GM23248 (cell line): ENCODE measurements at regions not wholly inside any gene's neighbourhood (a gene's known extent, or its start where the extent isn't known, plus 50 kb on each side); places are given as distances from the start of the nearest gene placed in this dataset.

Source experiments
- DNase-seq: peaks from one replicate; pipeline ENCODE4 v3.0.0-alpha.2; 2015
- H2AFZ ChIP-seq: fragments of 200-600 bp; sonication (generic); 2 replicates; pipeline ENCODE4 v1.6.1; 2016; ENCODE audit warnings: antibody characterized with exemption
- H3F3A ChIP-seq: fragments of 200-600 bp; sonication (generic); 2 replicates; pipeline ENCODE4 v1.6.1; 2016; ENCODE audit warnings: mild to moderate bottlenecking, antibody characterized with exemption, mixed run types; ENCODE audit not compliant: insufficient read depth
- H3K27ac ChIP-seq: fragments of 200-600 bp; sonication (generic); 2 replicates; pipeline ENCODE4 v1.5.1; 2016; ENCODE audit warnings: mild to moderate bottlenecking
- H3K27me3 ChIP-seq: fragments of 200-600 bp; sonication (generic); replicated peaks from 2 replicates; pipeline ENCODE4 v1.6.1; 2016; ENCODE audit warnings: mild to moderate bottlenecking; ENCODE audit not compliant: insufficient read depth
- H3K36me3 ChIP-seq: fragments of 200-600 bp; sonication (generic); 2 replicates; pipeline ENCODE4 v1.6.1; 2016; ENCODE audit warnings: low read depth, mild to moderate bottlenecking
- H3K4me1 ChIP-seq: fragments of 200-600 bp; sonication (generic); 2 replicates; pipeline ENCODE4 v1.6.1; 2016; ENCODE audit warnings: mild to moderate bottlenecking; ENCODE audit not compliant: insufficient read depth
- H3K4me2 ChIP-seq: fragments of 200-600 bp; sonication (generic); one replicate; pipeline ENCODE4 v1.6.1; 2016; ENCODE audit warnings: mild to moderate bottlenecking; ENCODE audit not compliant: unreplicated experiment
- H3K4me3 ChIP-seq: fragments of 200-600 bp; sonication (generic); 2 replicates; pipeline ENCODE4 v1.5.1; 2016; ENCODE audit warnings: mild to moderate bottlenecking
- H3K79me2 ChIP-seq: fragments of 200-600 bp; sonication (generic); 2 replicates; pipeline ENCODE4 v1.6.1; 2016; ENCODE audit warnings: mild to moderate bottlenecking; ENCODE audit not compliant: insufficient read depth
- H3K9ac ChIP-seq: fragments of 200-600 bp; sonication (generic); 2 replicates; pipeline ENCODE4 v1.6.1; 2016; ENCODE audit warnings: mild to moderate bottlenecking
- H3K9me2 ChIP-seq: fragments of 200-600 bp; sonication (generic); 2 replicates; pipeline ENCODE4 v1.6.1; 2016; ENCODE audit warnings: mixed run types, mild to moderate bottlenecking, moderate library complexity; ENCODE audit not compliant: insufficient read depth
- H3K9me3 ChIP-seq: fragments of 200-600 bp; sonication (generic); one replicate; pipeline ENCODE4 v1.6.1; 2017; ENCODE audit warnings: low read depth
- H4K20me1 ChIP-seq: fragments of 200-600 bp; sonication (generic); 2 replicates; pipeline ENCODE4 v1.6.0; 2016; ENCODE audit not compliant: insufficient read depth
- EZH2 ChIP-seq: fragments of 200-600 bp; sonication (generic); IDR thresholded peaks from 2 replicates; pipeline ENCODE4 v1.6.1; 2018; ENCODE audit warnings: antibody characterized with exemption, mild to moderate bottlenecking; ENCODE audit not compliant: insufficient read depth, poor library complexity, severe bottlenecking
- EZH2phosphoT487 ChIP-seq: fragments of 200-600 bp; sonication (generic); IDR thresholded peaks from 2 replicates; pipeline ENCODE4 v1.6.1; 2018; ENCODE audit warnings: antibody characterized with exemption, moderate library complexity, mild to moderate bottlenecking, low read depth; ENCODE audit not compliant: insufficient read depth
- WGBS, 2 experiments: methylation state at CpG; one replicate each; pipeline ENCODE4 v1.1.6; 2015 to 2017; ENCODE audit warnings: low lambda C conversion rate in 2 of 2, low coverage in 1 of 2; ENCODE audit errors: missing lambda C conversion rate in 2 of 2; 5-methylcytosine and 5-hydroxymethylcytosine counted together
- in situ Hi-C: fragments of 300-500 bp; cut with MboI; formaldehyde crosslinking; loops from 2 replicates; pipeline ENCODE4 v1.15.0; 2020

GRCh38 chr1:242877743-242878142 is 353.2 kb upstream of the PLD5 start:
- Histone ChIP-seq H3K4me3 (no peak overlapping the region), H3K4me1 (no peaks in the 10 kb centered on the region), H3F3A (no peaks in the 10 kb centered on the region), H3K79me2 (no peaks in the 10 kb centered on the region), H3K9ac (no peak overlapping the region), H3K4me2 (no peak overlapping the region), H4K20me1 (no peaks in the 10 kb centered on the region), H3K27me3 (no peaks in the 10 kb centered on the region), H3K36me3 (no peaks in the 10 kb centered on the region), H3K9me2 (no peaks in the 10 kb centered on the region), H2AFZ (no peak overlapping the region), H3K27ac (no peak overlapping the region), H3K9me3 (no peaks in the 10 kb centered on the region)
- no peak for DNase-seq
- no peak for TF ChIP-seq EZH2phosphoT487
- no peak for TF ChIP-seq EZH2
- in situ Hi-C loops = no loop called here

DNA sequence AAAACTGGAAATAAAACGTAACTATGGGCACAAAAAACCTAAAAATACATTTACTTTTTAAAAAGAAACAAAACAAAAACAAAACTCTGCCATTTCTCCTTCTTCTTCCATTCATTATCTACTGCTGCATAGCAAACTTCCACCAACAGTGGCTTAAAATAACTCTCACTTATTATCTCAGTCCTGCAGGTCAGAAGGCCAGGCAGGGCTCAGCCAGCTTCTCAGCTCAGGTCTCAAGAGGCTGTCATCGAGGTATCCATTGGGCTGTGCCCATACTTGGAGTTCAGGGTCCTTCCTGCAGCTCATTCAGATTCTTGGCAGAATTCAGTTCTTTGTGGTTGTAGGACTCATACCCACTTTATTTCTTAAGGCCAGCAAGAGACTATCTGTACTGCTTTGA is 352.7 kb upstream of the PLD5 start:
- H4K20me1 ChIP-seq = no peaks in the 10 kb centered on the region
- 2 to 4% methylated on average over 2 of the region's 2 CpGs for WGBS, 2 experiments
- no peaks in the 10 kb centered on the region for H3K27me3 ChIP-seq
- H3K36me3 ChIP-seq = no peaks in the 10 kb centered on the region
- in situ Hi-C loops = no loop called here
- H3K9me3 ChIP-seq = no peaks in the 10 kb centered on the region
- no peak overlapping the region for H3K4me3 ChIP-seq
- H3K27ac ChIP-seq = no peak overlapping the region
- H3F3A ChIP-seq = no peaks in the 10 kb centered on the region
- H3K9me2 ChIP-seq = no peaks in the 10 kb centered on the region
- H3K4me2 ChIP-seq = no peak overlapping the region
- no peaks in the 10 kb centered on the region for H3K4me1 ChIP-seq
- DNase-seq = no peak
- TF ChIP-seq EZH2phosphoT487 (no peak), EZH2 (no peak)
- H3K9ac ChIP-seq = no peak overlapping the region
- H2AFZ ChIP-seq = no peak overlapping the region
- no peaks in the 10 kb centered on the region for H3K79me2 ChIP-seq

DNA sequence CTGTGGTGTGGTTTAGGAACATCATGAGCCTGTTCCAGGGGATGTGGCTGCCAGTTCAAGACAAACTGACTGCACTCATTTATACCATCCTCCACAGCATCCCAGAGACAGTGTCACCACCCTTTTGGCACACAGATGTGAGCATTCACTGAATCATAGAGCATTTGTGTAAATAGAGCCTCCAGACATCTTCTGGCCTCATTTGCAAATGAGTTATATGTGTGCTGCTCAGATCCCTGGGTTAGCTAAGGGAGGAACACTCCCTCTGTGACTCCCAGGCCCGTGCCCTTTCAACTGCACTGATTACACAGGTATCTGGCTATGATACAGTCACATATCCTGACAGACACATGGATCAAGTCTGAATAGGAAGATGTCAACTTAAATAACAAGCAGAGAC is 351.5 kb upstream of the PLD5 start:
- Histone ChIP-seq H4K20me1 (no peaks in the 10 kb centered on the region), H3K4me3 (no peak overlapping the region), H3K27me3 (no peaks in the 10 kb centered on the region), H3K9me2 (no peaks in the 10 kb centered on the region), H3K79me2 (no peaks in the 10 kb centered on the region), H3K4me2 (no peak overlapping the region), H3K9ac (no peak overlapping the region), H3K27ac (no peak overlapping the region), H3K9me3 (no peaks in the 10 kb centered on the region), H3F3A (no peaks in the 10 kb centered on the region), H2AFZ (no peak overlapping the region), H3K36me3 (no peaks in the 10 kb centered on the region), H3K4me1 (no peaks in the 10 kb centered on the region)
- WGBS, 2 experiments = 4 to 13% methylated on average over 1 of the region's 1 CpG
- in situ Hi-C loops = no loop called here
- TF ChIP-seq EZH2 = no peak
- no peak for TF ChIP-seq EZH2phosphoT487
- no peak for DNase-seq

DNA sequence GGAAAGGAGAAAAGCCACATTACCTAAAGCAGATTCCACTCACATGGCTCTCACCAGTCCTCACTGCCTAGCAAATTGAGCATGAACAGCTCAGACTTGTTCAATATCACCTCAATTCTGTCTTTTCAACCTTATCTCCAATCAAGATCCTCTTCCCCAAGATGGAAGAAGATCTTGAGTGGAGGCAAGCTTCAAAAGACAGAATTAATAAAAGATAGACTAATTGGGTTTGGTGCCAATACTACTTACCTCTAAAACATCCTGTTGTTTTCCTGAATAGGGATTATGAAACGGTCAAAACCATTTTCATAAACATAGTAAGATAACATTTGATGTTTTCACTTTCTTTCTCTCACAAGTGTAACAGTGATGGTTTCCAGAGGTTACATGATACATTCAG is 349.2 kb upstream of the PLD5 start:
- Histone ChIP-seq H3K79me2 (no peaks in the 10 kb centered on the region), H3K9me3 (no peaks in the 10 kb centered on the region), H3K9me2 (no peaks in the 10 kb centered on the region), H4K20me1 (no peaks in the 10 kb centered on the region), H3K27me3 (no peaks in the 10 kb centered on the region), H3K4me3 (no peak overlapping the region), H3K4me2 (no peak overlapping the region), H3K4me1 (no peaks in the 10 kb centered on the region), H3K36me3 (no peaks in the 10 kb centered on the region), H3K27ac (no peak overlapping the region), H3F3A (no peaks in the 10 kb centered on the region), H2AFZ (no peak overlapping the region), H3K9ac (no peak overlapping the region)
- WGBS, 2 experiments = 2 to 8% methylated on average over 1 of the region's 1 CpG
- no peak for DNase-seq
- TF ChIP-seq EZH2phosphoT487 = no peak
- no peak for TF ChIP-seq EZH2
- in situ Hi-C loops = no loop called here

GRCh38 chr1:242872521-242872920 is 348.0 kb upstream of the PLD5 start:
- DNase-seq = no peak
- Histone ChIP-seq H3K9me2 (no peaks in the 10 kb centered on the region), H2AFZ (no peak overlapping the region), H3K27me3 (no peaks in the 10 kb centered on the region), H3F3A (no peaks in the 10 kb centered on the region), H3K9ac (no peak overlapping the region), H3K36me3 (no peaks in the 10 kb centered on the region), H3K27ac (no peak overlapping the region), H3K4me2 (no peak overlapping the region), H4K20me1 (no peaks in the 10 kb centered on the region), H3K79me2 (no peaks in the 10 kb centered on the region), H3K4me3 (no peak overlapping the region), H3K4me1 (no peaks in the 10 kb centered on the region), H3K9me3 (no peaks in the 10 kb centered on the region)
- TF ChIP-seq EZH2phosphoT487 = no peak
- no peak for TF ChIP-seq EZH2
- WGBS, 2 experiments = 51 to 52% methylated on average over 5 of the region's 5 CpGs
- in situ Hi-C loops = no loop called here
